GM12872 (cell line): ENCODE measurements at regions not wholly inside any gene's neighbourhood (a gene's known extent, or its start where the extent isn't known, plus 50 kb on each side); places are given as distances from the start of the nearest gene placed in this dataset.
A peak's percentile ranks its signal among the peaks of the same experiment; 100 is the strongest.

ENCODE experiments used
- TF ChIP-seq, protein P1 (sequence below): IDR thresholded peaks from 3 replicates; pipeline ENCODE4 v1.5.1; 2011; ENCODE audit warnings: low read depth, mild to moderate bottlenecking, low read length, moderate library complexity; ENCODE audit not compliant: insufficient read depth

DNA sequence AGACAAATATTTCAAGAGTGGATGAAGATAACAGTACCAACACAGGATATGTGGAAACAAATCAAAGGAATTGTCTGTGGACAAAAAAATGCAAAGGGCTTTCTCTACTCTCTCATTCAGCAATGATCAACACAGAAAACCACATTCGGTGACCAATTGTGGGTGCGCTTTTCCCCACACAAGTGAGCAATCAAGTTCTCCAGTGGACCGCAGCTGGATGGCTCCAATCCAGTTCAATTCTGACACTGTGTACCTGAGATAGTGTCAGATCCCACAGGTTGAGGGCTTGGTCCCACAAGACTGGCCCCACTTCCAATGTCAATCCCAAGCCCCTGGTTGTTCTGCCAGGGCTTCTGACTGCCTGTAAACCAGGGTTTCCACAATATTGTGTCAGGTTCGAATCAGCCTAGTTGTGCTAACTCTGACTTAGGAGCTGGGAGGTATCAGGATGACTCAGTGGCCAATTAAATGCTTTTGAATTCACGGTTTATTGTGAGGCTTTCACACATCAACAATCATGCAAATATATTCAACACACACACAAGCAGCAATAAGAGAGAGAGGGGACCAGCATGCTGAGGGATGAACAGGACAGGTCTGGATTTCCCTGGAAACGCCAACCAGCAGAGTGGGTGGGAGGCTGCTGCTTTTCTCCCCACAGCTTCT lies 87.0 kb upstream of the BTG3 start:
- TF ChIP-seq, protein P1, sequence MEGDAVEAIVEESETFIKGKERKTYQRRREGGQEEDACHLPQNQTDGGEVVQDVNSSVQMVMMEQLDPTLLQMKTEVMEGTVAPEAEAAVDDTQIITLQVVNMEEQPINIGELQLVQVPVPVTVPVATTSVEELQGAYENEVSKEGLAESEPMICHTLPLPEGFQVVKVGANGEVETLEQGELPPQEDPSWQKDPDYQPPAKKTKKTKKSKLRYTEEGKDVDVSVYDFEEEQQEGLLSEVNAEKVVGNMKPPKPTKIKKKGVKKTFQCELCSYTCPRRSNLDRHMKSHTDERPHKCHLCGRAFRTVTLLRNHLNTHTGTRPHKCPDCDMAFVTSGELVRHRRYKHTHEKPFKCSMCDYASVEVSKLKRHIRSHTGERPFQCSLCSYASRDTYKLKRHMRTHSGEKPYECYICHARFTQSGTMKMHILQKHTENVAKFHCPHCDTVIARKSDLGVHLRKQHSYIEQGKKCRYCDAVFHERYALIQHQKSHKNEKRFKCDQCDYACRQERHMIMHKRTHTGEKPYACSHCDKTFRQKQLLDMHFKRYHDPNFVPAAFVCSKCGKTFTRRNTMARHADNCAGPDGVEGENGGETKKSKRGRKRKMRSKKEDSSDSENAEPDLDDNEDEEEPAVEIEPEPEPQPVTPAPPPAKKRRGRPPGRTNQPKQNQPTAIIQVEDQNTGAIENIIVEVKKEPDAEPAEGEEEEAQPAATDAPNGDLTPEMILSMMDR = no peak

GRCh38 chr21:17697473-17697872 lies 84.8 kb upstream of the BTG3 start:
- TF ChIP-seq, protein P1 = no peak

DNA sequence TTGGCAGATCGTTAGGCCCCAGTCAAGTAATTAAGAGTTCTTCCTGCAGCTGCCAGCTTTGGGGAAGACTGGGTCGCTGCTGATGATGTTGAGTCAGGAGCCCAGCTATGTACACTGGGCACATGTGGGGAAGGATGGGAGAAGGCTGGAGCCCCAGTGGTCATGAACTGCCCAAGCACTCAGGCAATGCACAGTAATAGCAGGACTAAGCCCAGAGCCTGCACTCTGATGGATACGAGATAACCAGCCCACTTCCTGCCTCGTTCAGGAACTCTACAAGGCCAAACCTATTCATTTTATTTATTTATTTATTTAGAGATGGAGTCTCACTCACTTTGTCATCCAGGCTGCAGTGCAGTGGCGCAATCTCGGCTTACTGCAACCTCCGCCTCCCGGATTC lies 81.1 kb upstream of the BTG3 start:
- TF ChIP-seq, protein P1 = no peak

DNA sequence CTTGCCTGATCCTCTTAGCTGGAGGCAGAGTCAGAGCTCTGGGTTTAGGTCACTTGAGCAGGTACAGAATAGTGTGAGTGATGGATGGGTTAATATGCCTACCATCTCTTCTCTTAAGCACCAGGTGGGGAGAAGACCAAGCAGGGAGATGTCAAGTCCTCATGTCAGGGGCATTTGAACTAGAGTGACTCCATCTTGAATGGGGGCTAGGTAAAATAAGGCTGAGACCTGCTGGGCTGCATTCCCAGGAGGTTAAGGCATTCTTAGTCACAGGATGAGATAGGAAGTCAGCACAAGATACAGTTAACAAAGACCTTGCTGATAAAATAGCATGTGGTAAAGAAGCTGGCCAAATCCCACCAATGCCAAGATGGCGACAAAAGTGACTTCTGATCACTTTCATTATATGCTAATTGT lies 77.4 kb upstream of the BTG3 start:
- TF ChIP-seq, protein P1 = no peak

- TF ChIP-seq, protein P1 = peak; percentile 62
These were observed 76.5 kb upstream of the BTG3 start for GRCh38 chr21:17688912-17689874.

- TF ChIP-seq, protein P1 = no peak
These were observed 70.2 kb upstream of the BTG3 start for GRCh38 chr21:17682924-17683323.

DNA sequence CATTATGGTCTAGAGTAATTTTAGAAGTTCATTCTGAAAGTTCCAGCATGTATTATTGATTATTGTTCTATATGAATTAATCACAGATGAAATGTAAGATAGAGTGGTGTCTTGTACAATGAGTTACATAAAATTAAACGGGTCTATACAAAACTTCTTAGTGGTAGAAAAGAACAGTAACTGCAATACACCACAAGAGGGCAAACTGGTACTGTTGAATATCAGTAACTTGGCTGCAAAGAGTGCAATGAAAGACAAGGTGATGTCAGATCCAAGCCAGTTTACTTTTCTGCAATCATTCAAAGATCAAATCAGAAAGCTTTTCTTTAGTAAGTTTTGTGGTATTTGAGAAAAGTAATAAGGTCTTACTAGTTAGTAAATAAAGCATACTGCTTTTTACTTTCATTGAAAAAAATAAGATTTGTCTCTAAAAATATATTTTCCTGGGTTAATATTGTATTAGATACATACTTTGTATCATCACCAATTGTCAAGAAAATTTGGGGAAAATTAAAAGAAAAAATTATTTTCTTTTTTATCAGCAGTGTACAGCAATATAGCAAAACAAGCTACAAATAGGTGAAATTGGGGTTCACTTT lies 66.4 kb upstream of the BTG3 start:
- TF ChIP-seq, protein P1 = peak; percentile 75
